ENCODE measurements at regions not wholly inside any gene's neighbourhood (a gene's known extent, or its start where the extent isn't known, plus 50 kb on each side); places are given as distances from the start of the nearest gene placed in this dataset.

DNA sequence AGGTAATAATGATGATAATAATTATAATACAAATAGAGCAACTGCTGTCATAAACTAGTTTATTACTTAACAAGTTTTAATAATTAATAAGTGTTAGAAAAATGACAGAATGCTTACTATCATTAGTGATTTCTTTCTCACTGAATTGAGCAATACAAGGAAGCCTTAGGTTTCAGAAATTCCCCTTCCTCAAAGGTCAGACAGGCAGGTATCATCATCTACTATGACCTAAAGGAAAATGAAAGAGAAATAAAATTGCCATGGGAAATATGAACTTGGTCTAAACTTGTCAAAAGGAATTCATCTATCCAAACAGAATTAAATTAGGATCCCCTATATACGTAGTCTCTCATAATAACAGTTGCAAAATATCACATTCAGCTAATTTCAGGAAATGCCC, 56.3 kb upstream of the SLC7A11 start:
- no peak for DNase-seq

DNA sequence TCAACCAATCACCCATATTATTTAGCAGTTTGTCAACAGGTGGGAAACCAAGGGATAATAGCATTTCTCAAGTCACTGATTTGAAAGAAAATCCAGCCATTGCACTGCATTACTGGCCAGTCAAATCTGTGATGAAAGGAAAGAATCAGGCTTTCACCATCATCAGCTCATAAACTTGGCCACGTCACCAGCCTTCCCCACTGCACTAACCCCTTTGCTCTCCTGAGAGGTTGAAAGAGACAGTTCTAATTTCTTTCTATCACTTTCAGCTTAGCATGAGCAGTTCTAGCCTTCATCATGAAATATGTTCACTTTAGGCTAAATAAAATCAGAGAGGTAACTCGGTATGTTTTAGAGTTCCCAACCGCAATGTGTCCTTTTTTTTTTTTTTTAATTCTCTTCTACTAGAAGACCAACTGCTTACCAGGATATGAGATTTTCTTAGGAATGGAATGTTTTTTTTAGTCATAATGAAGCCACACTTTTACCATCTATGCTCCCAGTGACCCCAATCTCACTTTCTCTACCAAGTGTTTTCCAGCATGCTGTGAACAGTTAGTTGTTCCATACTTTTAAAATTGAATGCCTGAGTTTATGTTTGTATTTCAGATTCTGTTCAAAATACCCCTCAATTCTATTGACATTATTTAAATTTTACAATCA, 55.7 kb upstream of the SLC7A11 start:
- DNase-seq, result no peak

DNA sequence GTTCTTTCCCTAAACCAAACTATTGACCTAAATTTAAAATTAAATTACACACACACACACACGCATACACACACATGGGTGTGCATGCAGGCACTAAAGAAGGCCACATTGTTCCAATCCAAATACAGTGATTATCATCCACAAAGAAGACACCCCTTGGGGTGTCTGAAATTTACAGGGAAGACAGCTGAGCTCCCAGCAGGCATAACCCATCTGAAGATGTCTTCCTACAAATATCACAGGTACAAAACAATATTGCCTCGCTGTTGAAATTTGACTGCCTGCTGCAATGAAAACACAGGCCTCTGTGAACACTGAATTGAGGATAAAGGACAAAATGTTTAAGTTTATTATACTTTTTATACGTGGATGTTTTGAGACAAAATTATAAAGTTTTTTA, 50.2 kb upstream of the SLC7A11 start:
- no peak for DNase-seq
